CD4-positive, CD25-positive, alpha-beta regulatory T cell (primary cell): ENCODE measurements at regions not wholly inside any gene's neighbourhood (a gene's known extent, or its start where the extent isn't known, plus 50 kb on each side); places are given as distances from the start of the nearest gene placed in this dataset.

Experiments used
- ATAC-seq, 2 donors: fragments of 150-1000 bp; cut with Tn5 transposase; one replicate each; pipeline ENCODE4 v1.10.0; 2021; ENCODE audit warnings: low read depth in 2 of 2, moderate number of reproducible peaks in 2 of 2, moderate library complexity in 1 of 2
- DNase-seq, 3 donors: peaks; one replicate each; pipeline versions ENCODE4 v3.0.0 to v3.0.0-alpha.2; 2012 to 2022; ENCODE audit warnings: mixed read lengths in 1 of 3
- H3K27ac ChIP-seq: one replicate; pipeline ENCODE4 v1.7.0; 2013; ENCODE audit warnings: mild to moderate bottlenecking, low read length; ENCODE audit not compliant: insufficient read depth, poor library complexity, severe bottlenecking
- H3K27me3 ChIP-seq: one replicate; pipeline ENCODE4 v1.7.0; 2013; ENCODE audit warnings: low read length; ENCODE audit not compliant: control insufficient read depth, insufficient read depth
- H3K36me3 ChIP-seq: one replicate; pipeline ENCODE4 v1.7.0; 2013; ENCODE audit warnings: mild to moderate bottlenecking, low read length, moderate library complexity; ENCODE audit not compliant: control insufficient read depth, insufficient read depth
- H3K4me1 ChIP-seq: 2 replicates; pipeline ENCODE4 v1.7.0; 2013; ENCODE audit warnings: mild to moderate bottlenecking, low read length; ENCODE audit not compliant: insufficient read depth, control insufficient read depth, poor library complexity, severe bottlenecking
- H3K4me3 ChIP-seq: one replicate; pipeline ENCODE4 v1.7.0; 2013; ENCODE audit warnings: low read depth, mild to moderate bottlenecking, low read length, moderate library complexity
- H3K9me3 ChIP-seq, 2 experiments: 1 replicate in 1 of 2; 2 replicates in 1 of 2; pipeline ENCODE4 v1.7.0; 2013; ENCODE audit warnings: low read length in 2 of 2, mild to moderate bottlenecking in 1 of 2, moderate library complexity in 1 of 2; ENCODE audit not compliant: control insufficient read depth in 2 of 2
- H3K27ac Mint-ChIP-seq, 3 donors: one replicate each; pipeline ENCODE4 v1.8.0; 2020 to 2022; ENCODE audit warnings: mild to moderate bottlenecking in 3 of 3, mixed read lengths in 3 of 3, moderate library complexity in 2 of 3
- H3K27me3 Mint-ChIP-seq: one replicate; pipeline ENCODE4 v1.8.0; 2022; ENCODE audit warnings: mild to moderate bottlenecking, mixed read lengths
- H3K36me3 Mint-ChIP-seq: one replicate; pipeline ENCODE4 v1.8.0; 2020; ENCODE audit warnings: mixed read lengths
- H3K4me1 Mint-ChIP-seq, 4 donors: one replicate each; pipeline ENCODE4 v1.8.0; 2020 to 2022; ENCODE audit warnings: mixed read lengths in 4 of 4, mild to moderate bottlenecking in 1 of 4
- H3K4me3 Mint-ChIP-seq, 4 donors: one replicate each; pipeline ENCODE4 v1.8.0; 2020 to 2022; ENCODE audit warnings: mild to moderate bottlenecking in 4 of 4, mixed read lengths in 4 of 4, moderate library complexity in 3 of 4
- H3K9me3 Mint-ChIP-seq, 7 donors: one replicate each; pipeline ENCODE4 v1.8.0; 2020 to 2022; ENCODE audit warnings: mixed read lengths in 7 of 7, mild to moderate bottlenecking in 3 of 7, moderate library complexity in 2 of 7

- H3K4me3 Mint-ChIP-seq, result no peak overlapping the region
- no peak for ATAC-seq
These were observed 93.5 kb downstream of the SIK1 start for GRCh38 chr21:43333298-43334062.

GRCh38 chr21:43332861-43333297 is 94.1 kb downstream of the SIK1 start:
- DNase-seq, result no peak
- H3K4me1 Mint-ChIP-seq, result no peaks in the 10 kb centered on the region

More at GRCh38 chr21:43333298-43334062, 93.5 kb downstream of the SIK1 start:
- H3K36me3 ChIP-seq, result no peaks in the 10 kb centered on the region
- no peak overlapping the region for H3K27ac ChIP-seq
- H3K27me3 Mint-ChIP-seq, result no peaks in the 10 kb centered on the region
- no peaks in the 10 kb centered on the region for H3K9me3 ChIP-seq
- H3K27me3 ChIP-seq, result no peaks in the 10 kb centered on the region
- H3K4me1 ChIP-seq, result no peaks in the 10 kb centered on the region
- H3K4me3 ChIP-seq, result no peak overlapping the region
- H3K9me3 Mint-ChIP-seq, result peaks cover 0 to 2% (median 0%) of the 10 kb centered on the region in 7 donors
- no peak for DNase-seq
- H3K4me1 Mint-ChIP-seq, result no peaks in the 10 kb centered on the region
- no peaks in the 10 kb centered on the region for H3K36me3 Mint-ChIP-seq
- peak overlapping the region in 1 of 3 donors; percentile 69 for H3K27ac Mint-ChIP-seq

GRCh38 chr21:43331962-43332828 is 94.7 kb downstream of the SIK1 start:
- Histone ChIP-seq H3K36me3 (no peaks in the 10 kb centered on the region), H3K27me3 (no peaks in the 10 kb centered on the region), H3K4me1 (no peaks in the 10 kb centered on the region), H3K27ac (no peak overlapping the region), H3K9me3 (no peaks in the 10 kb centered on the region), H3K4me3 (no peak overlapping the region)
- Mint-ChIP-seq H3K9me3 (peaks cover 0 to 2% (median 0%) of the 10 kb centered on the region in 7 donors), H3K4me3 (no peak overlapping the region), H3K36me3 (no peaks in the 10 kb centered on the region), H3K4me1 (no peaks in the 10 kb centered on the region), H3K27me3 (no peaks in the 10 kb centered on the region), H3K27ac (peak overlapping the region in 1 of 3 donors; percentile 28)
- DNase-seq (no peak), ATAC-seq (no peak)

More at GRCh38 chr21:43332861-43333297, 94.1 kb downstream of the SIK1 start:
- Mint-ChIP-seq H3K36me3 (no peaks in the 10 kb centered on the region), H3K9me3 (peaks cover 0 to 2% (median 0%) of the 10 kb centered on the region in 7 donors), H3K27me3 (no peaks in the 10 kb centered on the region), H3K27ac (no peak overlapping the region), H3K4me3 (no peak overlapping the region)
- no peak overlapping the region for H3K4me3 ChIP-seq
- no peaks in the 10 kb centered on the region for H3K4me1 ChIP-seq
- ATAC-seq, result no peak
- H3K27ac ChIP-seq, result no peak overlapping the region
- no peaks in the 10 kb centered on the region for H3K9me3 ChIP-seq
- no peaks in the 10 kb centered on the region for H3K27me3 ChIP-seq
- no peaks in the 10 kb centered on the region for H3K36me3 ChIP-seq

- H3K36me3 ChIP-seq, result no peaks in the 10 kb centered on the region
- H3K4me1 ChIP-seq, result no peaks in the 10 kb centered on the region
- DNase-seq, result no peak
- H3K9me3 ChIP-seq, result no peaks in the 10 kb centered on the region
- Mint-ChIP-seq H3K27me3 (no peaks in the 10 kb centered on the region), H3K9me3 (peaks cover 0 to 2% (median 0%) of the 10 kb centered on the region in 7 donors), H3K27ac (no peak overlapping the region), H3K36me3 (no peaks in the 10 kb centered on the region), H3K4me1 (peaks cover 0 to 1% (median under 1%) of the 10 kb centered on the region in 4 donors), H3K4me3 (no peak overlapping the region)
- H3K27me3 ChIP-seq, result no peaks in the 10 kb centered on the region
- no peak for ATAC-seq
- no peak overlapping the region for H3K27ac ChIP-seq
- no peak overlapping the region for H3K4me3 ChIP-seq
These were observed 95.6 kb downstream of the SIK1 start for GRCh38 chr21:43331111-43331961.

GRCh38 chr21:43330306-43330881 is 96.5 kb downstream of the SIK1 start:
- H3K4me1 ChIP-seq, result no peaks in the 10 kb centered on the region
- no peak overlapping the region for H3K4me3 ChIP-seq
- H3K4me1 Mint-ChIP-seq, result peaks cover 0 to 7% (median 5%) of the 10 kb centered on the region in 4 donors
- H3K36me3 ChIP-seq, result no peaks in the 10 kb centered on the region
- H3K9me3 ChIP-seq, result no peaks in the 10 kb centered on the region
- no peak overlapping the region for H3K4me3 Mint-ChIP-seq
- ATAC-seq (no peak), DNase-seq (no peak)
- peaks cover 0 to 2% (median 0%) of the 10 kb centered on the region in 7 donors for H3K9me3 Mint-ChIP-seq
- no peaks in the 10 kb centered on the region for H3K27me3 ChIP-seq
- H3K27ac Mint-ChIP-seq, result no peak overlapping the region
- H3K27me3 Mint-ChIP-seq, result no peaks in the 10 kb centered on the region
- H3K36me3 Mint-ChIP-seq, result no peaks in the 10 kb centered on the region
- no peak overlapping the region for H3K27ac ChIP-seq

GRCh38 chr21:43329711-43330269 is 97.1 kb downstream of the SIK1 start:
- ATAC-seq, result no peak

More at GRCh38 chr21:43329711-43330269, 97.1 kb downstream of the SIK1 start:
- DNase-seq, result no peak
- Histone ChIP-seq H3K36me3 (no peaks in the 10 kb centered on the region), H3K27ac (no peak overlapping the region), H3K9me3 (no peaks in the 10 kb centered on the region), H3K27me3 (no peaks in the 10 kb centered on the region), H3K4me3 (no peak overlapping the region), H3K4me1 (no peaks in the 10 kb centered on the region)
- H3K4me3 Mint-ChIP-seq, result no peak overlapping the region
- H3K36me3 Mint-ChIP-seq, result no peaks in the 10 kb centered on the region
- peaks cover 0 to 9% (median 5%) of the 10 kb centered on the region in 4 donors for H3K4me1 Mint-ChIP-seq
- H3K9me3 Mint-ChIP-seq, result peaks cover 0 to 2% (median 0%) of the 10 kb centered on the region in 7 donors
- H3K27ac Mint-ChIP-seq, result no peak overlapping the region
- H3K27me3 Mint-ChIP-seq, result no peaks in the 10 kb centered on the region
